ENCODE measurements at regions not wholly inside any gene's neighbourhood (a gene's known extent, or its start where the extent isn't known, plus 50 kb on each side); places are given as distances from the start of the nearest gene placed in this dataset.

DNA sequence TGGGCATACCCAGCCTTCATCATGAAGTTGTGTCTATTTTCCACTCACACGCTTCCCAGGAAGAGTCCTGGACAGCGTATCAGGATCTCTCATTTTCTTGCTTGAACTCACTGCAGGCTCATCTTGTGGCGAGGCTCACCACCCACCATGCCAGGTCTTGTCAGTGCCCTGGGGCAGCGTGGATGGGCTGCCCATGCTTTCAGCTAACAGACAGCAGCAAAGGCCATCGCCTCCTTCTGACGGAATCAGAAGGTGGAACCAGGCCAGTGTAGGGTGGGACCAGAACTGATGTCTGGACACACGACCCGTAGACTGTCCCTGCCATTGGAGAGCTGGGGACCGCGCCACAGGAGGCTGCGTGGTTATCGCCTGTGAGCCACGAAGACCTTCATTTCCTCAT is 169.4 kb downstream of the FOXL1 start:
- DNase-seq (ENCODE audit: low read depth in 2 of 2) = no peak

DNA sequence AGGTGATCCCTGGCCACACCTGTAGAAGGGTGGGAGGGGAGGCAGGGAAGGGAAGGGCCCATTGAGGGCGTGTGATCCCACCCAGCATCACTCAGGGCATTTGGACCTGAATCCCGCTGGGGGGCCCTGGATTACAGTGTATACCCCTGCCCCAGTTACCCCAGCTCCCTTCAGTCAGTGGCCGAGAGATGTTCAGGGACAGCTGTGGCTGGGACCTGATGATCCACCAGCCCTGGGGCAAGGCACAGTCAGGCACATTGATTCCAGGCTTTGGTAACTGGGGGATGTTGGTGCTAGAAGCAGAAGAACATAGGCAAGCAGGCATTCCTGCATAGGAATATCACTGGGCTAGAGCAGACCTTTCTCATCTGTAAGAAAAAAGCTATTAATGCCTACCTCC is 170.3 kb downstream of the FOXL1 start:
- DNase-seq (ENCODE audit: low read depth in 2 of 2) = no peak

DNA sequence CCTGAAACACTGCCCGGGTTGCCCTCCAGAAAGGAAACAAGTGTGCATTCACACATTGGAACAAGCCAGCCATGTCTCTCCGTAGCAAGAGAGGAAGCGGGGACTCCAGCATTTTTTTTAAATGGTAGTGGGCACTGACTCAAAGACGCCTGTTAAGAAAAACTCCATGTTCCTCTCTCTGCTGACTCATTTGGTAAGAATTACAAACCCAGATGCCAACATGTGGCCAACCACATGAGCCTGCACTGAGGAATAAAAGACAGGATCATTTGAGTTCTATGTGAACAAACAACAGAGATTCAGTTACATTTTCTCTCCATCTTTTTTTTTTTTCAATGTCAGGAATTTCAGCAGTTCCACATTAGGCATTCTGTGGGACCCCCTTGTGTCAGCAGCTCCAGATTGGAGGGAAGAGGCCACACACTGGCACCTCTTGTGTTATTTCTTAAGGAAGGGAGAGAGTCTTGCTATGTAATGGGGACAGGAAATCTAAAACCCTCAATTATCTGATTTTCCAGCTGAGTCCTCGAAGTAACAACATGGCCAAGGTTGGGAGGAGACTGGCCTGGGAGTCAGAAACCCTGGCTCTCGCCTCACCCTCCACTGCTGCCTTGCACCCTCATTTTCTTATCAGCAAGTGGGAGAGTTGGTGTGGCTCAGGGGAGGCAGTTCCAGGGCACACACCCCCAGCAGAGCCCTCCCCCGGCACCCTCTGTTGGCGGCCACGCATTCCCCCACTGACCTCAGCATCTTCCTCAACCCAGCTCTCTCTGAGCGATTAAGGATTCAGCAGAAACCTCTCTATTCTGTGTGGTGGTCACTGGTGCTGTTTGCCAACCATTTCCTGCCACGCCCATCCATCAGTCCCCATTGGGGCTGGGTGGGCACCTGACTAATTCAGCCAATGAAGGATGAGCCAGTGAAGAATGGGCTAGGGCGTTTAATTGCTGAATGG is 173.0 kb downstream of the FOXL1 start:
- DNase-seq (ENCODE audit: low read depth in 2 of 2) = no peak

DNA sequence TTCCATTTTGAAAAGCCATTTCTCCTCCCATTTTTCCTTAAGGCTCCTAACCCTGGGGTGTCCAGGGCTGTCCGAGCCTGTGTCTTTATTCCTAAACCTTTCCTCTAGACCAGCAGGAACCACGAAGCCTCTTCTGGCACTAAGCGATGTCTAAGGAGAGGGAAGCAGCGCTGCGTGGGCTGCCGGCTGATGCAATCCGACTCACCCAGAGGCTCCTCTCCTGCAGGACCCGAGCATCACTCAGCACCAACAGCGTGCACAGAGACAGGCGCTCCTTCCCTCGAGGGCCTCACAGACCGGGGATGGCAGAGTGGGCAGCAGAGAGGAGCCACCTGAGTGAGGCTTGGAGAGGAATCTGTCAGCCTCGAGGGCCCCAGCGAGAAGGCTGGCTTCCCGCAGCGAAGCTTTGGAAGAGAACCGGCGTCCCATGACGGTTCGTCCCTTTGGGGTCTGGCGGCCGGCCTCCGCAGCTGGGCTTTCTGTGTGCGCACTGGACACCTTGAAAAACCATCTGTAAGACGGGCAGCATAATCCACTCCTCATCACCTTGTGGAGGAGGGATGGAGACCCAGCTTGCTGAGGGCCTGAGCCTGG is 174.3 kb downstream of the FOXL1 start:
- DNase-seq (ENCODE audit: low read depth in 2 of 2) = no peak

DNA sequence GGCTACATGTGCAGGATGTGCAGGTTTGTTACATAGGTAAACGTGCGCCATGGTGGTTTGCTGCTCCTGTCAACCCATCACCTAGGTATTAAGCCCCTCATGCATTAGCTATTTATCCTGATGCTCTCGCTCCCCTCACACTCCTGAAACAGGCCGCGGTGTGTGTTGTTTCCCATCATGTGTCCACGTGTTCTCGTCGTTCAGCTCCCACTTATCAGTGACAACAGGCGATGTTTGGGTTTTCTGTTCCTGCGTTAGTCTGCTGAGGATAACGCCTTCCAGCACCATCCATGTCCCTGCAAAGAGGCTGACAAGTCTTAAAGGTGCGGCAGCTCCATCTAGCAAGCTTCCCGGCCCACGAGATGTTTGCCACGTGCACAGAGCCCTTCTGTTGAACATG is 175.1 kb downstream of the FOXL1 start:
- DNase-seq (ENCODE audit: low read depth in 2 of 2) = no peak

DNA sequence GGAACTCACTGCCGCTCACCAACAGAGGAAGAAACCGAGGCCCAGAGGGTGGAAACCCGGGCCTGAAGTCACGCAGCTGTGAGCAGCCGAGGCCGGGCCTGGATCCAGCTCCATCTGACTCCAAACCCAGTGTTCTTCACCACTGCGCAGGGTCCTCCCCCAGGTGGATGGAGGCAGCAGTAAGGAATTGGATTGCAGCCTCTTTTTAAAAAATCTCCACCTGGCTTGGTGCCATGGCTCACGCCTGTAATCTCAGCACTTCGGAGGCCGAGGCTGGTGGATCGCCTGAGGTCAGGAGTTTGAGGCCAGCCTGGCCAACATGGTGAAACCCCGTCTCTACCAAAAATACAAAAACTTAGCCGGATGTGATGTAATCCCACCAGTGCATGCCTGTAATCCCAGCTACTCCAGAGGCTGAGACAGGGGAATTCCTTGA is 177.2 kb downstream of the FOXL1 start:
- DNase-seq (ENCODE audit: low read depth in 2 of 2) = no peak

DNA sequence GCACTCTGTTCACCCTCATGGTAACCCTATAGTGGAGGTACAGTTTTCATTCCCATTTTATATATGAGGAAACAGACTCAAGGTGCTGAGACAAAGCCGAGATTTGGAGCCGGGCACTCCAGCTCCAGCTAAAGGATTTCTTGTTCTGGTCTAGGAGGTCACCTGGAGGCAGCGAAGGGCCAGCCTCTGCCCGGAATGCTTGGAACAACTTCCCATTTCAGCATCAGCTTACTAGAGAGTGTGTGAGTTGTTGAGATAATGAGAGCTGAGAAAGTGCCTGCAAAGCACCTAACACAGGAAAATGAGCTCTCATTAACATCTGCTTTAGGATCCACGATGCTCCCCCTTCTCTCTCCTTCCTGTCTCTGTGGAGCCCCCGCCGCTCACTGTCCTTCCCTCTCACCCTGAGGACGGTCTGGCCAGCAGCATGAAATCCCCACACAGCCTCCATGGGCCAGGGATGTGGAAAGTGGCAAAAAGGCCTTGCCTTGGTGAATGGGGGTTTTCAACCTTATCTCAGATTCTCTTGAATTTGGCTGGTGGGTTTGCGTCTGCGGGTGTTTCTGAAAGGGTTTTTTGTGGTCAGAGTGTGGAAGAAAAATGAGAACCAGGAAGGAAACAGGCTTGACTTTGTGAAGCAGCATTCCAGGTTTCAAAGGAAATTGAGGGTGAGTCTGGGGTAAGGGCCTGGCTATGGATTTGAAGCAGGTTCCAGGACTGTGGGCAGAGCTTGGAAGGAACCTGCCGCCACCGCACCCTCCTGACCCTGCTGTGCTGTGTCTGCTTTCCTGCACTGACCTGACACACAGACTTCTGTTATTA is 178.7 kb downstream of the FOXL1 start:
- DNase-seq (ENCODE audit: low read depth in 2 of 2) = no peak

DNA sequence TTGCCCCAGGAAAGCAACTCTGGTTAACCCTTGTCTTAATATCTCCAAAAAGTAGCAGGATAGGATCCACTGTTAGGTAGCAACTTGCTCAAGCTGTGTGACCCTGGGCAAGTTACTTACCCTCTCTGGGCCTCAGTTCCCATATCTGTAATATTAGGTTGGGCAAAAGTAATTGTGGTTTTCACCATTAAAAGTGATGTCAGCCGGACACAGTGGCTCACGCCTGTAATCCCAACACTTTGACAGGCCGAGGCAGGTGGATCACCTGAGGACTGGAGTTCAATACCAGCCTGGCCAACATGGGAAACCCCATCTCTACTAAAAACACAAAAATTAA is 179.3 kb downstream of the FOXL1 start:
- no peak for DNase-seq (ENCODE audit: low read depth in 2 of 2)

DNA sequence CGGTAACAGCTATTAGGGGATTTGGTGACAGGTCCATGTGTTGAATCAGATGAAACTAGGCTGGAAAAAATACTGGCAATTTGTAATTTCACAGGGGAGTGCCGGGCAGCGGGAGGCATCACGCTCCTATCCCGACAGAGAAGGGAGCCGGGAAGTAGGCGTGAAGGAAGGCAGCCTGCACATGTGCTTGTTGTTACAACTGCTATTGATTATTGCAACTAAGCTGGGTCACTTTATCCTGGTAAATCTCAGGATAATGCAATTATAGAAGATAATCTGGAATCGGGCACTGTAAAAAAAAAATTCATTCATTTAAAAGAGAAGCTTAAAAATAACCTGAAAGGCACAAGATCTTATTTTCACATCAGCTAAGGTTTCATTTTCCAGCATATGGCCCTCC is 180.6 kb downstream of the FOXL1 start:
- DNase-seq (ENCODE audit: low read depth in 2 of 2) = no peak

DNA sequence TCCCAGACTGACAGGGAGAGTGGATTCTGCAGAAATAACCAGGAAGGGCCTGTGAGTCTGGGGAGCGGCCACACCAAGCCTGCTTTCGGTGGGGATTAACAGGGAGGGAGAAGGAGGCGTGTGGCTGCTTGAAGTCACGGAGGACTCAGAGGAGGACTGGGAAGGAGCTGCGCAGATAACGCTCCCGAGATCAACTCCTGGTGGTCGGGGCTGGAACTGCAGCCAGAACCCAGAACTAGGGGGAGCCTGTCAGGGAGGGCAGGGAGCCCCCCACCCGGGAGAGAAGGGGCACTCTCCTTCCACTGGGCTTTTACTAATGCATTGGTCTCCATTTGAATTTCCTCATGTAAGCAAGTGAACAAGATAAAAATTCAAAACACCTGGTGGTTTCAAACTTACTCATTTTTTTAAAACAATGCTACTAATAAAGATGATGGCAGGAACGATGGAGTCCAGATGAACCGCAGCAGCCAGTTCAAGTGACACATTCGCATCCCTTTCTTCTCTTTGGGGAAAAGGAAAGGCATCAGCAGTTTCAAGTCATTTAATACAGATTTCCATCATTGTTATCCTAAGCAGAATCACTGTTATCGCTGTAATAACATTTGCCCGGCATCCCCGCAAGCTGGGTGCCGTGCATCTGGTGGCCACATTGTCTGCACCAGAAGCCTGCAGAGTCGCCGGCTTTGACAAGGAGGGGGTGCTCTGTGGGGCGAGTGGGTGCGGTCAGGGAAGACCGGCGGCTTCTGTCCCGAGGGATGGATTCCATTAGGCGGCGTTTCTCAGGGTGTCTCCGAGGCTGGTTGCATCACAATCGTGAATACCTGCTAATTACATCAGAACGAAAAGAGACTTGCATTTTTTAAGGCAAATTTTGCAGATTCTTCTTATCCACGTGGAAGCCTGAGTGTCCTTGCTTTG is 183.0 kb downstream of the FOXL1 start:
- peak; percentile 9 to 42 for DNase-seq (ENCODE audit: low read depth in 2 of 2)

DNA sequence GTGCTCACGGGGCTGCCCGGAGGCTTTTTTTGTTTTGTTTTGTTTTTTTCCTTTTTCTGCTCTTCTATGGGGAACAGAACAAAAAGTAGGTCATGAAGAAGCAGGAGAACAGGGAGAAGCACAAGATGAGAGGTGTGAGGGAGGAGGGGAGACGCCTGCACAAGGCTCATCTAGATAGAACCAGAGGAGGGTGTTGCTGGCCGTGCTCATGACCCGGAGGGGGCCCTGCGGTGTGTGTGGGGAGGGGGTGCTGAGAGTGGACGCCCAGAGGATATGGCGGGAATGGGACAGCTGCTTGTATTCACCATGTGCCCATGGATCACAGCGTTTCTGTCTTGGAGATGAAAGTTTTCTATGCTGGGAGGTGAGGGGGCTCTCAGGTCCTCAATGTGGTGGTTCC is 183.7 kb downstream of the FOXL1 start:
- no peak for DNase-seq (ENCODE audit: low read depth in 2 of 2)

DNA sequence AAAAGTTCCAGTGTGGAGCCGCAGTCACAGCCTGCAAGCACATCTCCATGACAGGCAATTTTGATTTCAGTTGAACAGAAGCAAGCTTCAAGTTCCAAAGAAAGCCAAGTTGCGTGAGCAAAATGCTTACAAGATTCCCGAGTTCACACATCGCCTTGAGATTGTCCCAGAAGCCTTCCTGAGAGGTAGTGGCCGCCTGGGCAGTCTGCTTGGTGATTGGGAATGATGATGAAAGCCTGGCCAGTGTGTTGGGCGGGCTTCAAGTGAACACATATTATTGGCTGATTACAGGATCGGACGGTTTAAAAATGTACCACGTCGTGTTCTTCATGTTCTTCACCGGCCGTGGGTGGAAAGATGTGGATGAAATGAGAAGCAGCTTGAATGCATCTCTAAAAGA is 185.5 kb downstream of the FOXL1 start:
- DNase-seq (ENCODE audit: low read depth in 2 of 2) = no peak

DNA sequence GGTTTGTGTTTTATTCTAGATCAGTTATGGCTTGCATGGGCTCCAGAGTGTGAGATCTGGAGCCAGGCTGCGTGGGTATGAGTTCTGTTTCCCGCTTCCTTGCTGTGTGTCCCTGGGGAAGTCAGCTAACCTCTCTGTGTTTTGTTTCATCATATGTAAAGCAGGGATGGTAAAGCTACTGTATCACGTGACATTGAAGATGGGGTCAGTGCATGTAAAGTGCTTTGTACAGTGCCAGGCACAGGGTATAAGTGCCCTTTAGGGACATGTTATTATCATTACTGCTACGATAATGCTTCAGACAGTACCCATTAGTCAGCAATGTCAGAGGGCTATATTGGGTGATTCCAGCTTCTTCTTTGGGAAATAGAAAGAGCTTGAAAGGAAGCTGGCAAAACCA is 186.2 kb downstream of the FOXL1 start:
- DNase-seq (ENCODE audit: low read depth in 2 of 2) = no peak

DNA sequence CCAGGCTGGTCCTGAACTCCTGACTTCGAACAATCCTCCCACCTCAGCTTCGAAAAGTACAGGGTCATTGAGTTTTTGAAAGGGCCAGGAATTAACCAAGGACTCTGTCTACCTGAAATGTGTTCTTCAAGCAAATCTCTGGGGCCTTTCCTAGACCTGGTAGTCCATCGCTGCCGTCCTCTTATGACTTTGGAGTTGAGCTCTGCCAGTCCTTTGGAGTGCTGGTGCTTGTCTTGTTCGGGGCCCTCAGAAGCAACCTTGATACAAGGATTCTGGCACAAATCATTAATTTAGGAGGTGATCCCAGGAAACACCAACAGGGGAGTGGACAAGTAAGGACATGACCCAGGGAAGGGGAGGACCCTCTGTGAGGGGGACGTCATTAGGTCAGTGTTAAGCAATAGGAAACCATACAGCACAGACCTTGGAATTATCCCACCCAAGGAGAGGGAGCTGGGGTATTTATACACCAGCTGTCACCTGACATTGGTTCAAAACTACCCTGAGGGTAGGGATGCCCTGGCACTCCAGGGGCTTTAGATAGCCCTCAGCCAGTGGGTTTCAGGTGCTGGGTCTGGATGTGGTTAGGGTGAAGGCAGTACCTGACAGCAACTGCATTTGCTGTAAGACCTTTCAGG is 187.2 kb downstream of the FOXL1 start:
- DNase-seq (ENCODE audit: low read depth in 2 of 2) = no peak

DNA sequence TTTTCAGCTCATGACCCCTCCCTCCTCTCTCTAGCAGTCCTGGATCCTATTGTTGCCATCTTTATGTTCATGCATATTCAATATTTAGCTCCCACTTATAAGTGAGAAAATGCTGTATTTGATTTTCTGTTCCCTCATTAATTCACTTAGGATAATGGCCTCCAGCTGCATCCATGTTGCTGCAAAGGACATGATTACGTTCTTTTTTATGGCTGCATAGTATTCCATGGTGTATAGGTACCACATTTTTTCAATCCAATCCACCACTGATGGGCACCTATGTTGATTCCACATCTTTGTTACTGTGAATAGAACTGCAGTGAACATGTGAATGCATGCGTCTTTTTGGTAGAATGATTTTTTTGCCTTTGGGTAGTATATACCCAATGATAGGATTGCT is 188.4 kb downstream of the FOXL1 start:
- no peak for DNase-seq (ENCODE audit: low read depth in 2 of 2)

DNA sequence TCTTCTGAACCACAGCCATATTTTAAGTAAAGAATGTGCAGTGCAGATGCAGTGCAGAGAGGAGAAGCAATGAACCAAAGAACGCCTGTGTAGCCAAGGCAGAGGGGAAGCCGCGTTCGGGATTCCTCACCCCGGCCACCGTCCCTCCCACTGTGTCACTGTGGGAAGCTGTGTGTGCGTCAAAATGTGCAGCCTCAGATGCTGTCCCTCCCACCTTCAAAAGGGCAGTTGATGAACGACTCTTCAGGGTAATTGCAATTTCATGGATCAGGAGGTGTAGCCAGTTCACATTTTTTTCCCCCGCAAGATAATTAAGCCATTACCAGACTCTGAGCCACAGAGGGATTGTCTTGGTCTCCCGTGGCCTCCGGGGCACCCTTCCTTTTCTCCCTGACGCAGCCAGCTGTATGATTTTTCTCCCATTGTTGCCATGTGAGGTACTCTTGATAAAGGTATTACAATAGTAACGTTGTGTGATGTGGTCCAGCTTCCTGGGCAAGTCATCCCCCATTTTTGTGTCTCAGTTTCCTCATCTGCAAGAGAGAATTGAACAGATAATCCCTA is 190.0 kb downstream of the FOXL1 start:
- no peak for DNase-seq (ENCODE audit: low read depth in 2 of 2)

DNA sequence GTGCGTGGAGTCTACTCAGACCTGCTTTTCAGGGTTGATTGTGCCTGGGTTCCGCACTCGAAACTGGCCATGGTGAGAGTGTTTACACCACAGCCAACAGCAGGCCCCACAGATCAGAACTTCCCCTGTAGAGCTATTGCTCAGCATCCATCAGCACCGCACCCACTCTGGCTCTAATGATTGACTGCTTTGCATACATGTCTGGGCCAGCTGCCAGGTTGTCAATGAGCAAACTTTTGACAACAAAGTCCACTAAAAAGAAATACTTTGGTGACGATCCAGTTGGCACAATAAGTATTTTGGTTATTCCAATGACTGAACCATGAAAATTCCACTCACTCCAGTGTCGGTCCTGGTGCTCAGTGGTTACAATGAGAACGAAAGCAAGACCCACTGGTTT is 190.7 kb downstream of the FOXL1 start:
- no peak for DNase-seq (ENCODE audit: low read depth in 2 of 2)

DNA sequence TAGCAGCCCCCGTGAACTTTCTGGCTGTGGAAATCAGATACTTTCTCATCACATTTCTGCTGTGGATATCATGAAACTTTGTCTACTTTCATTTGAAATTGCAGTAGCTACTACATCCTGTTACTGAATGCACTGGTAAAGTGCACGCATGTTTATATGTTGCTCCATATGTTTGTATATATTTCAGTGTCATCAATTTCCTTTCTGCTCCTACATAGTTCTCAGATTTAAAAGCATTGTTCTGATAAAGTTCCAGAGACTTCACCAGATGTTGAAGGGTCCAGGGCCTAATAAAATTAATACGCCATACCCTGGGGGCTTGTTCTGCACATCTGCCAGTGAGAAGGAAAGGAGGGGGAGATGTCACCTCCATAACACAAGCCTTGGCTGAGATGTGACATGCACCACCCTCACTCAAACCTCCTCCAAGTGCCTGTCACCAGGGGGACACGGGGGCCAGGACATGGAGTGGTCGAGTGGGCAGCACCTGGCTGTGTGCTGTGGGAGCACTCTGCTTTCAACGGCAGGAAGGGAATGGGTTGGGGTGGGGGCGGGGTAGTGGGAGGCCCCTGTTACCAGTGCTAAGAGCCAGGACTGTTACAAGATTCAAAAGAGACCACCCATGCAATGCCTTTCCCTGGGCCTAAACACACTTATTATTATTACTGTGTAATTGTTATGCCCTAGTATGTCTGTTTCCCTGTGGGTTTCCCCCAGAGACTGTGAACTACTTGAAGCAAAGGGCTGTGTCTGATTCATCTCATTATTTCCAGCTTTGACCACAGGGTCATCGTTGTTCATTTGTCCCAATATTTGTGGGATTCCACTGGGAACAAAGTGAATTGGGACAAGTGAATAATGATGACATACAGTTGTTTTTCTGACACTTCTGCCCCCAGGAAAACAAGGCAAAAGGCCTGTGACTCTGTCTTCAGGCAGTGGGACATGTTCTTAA is 193.4 kb downstream of the FOXL1 start:
- DNase-seq (ENCODE audit: low read depth in 2 of 2) = no peak

DNA sequence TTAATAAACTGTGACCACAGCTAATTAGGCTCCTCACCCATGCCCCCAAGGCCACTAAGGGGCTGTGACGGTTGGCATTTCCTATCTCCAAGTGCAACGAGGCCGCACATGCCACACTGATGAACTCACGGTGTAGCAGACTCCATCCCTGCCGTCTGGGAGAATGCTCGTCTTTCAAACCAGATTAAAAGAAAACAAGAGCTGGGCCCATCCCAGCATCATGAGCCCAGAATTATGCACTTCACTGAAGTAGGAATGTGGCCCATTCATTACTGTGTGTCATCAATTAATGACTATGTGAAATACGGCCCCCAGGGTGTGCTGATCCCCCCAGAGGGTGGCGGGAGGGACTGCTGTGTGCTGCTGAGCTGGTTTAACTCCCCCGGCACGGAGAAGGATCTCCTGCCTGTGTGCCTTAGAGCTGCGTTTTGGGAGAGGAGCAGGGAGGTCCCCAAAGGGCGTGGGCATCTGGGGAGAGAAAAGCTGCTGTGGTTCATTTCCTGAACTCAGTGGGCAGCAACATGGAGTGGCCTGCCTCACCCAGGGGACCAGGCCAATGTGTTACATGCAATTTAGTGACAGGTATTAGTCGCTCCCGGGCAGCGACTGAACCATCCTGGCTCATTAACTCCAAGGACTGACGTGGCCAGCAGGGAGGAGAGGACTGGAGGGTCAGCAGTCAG is 194.5 kb downstream of the FOXL1 start:
- no peak for DNase-seq (ENCODE audit: low read depth in 2 of 2)
